ENCODE measurements at regions not wholly inside any gene's neighbourhood (a gene's known extent, or its start where the extent isn't known, plus 50 kb on each side); places are given as distances from the start of the nearest gene placed in this dataset.

- H2AFZ ChIP-seq (ENCODE audit: low read length) = no peak overlapping the region
- H2BK5ac ChIP-seq (ENCODE audit: low read length) = no peak overlapping the region
- no peak overlapping the region for H3K4me2 ChIP-seq (ENCODE audit: insufficient read depth, low read length, poor library complexity, severe bottlenecking)
- no peak overlapping the region for H3K4ac ChIP-seq (ENCODE audit: low read length)
- H3K9me3 ChIP-seq (replicated peaks in 1 of 2; ENCODE audit: control insufficient read depth in 2 of 2, insufficient read depth in 1 of 2, low read depth in 1 of 2, low read length in 2 of 2) = no peaks in the 10 kb centered on the region
- H3K36me3 ChIP-seq (replicated peaks in 1 of 2; ENCODE audit: control insufficient read depth in 2 of 2, insufficient read depth in 2 of 2, low read length in 2 of 2) = no peaks in the 10 kb centered on the region
- no peak overlapping the region for H2BK12ac ChIP-seq (ENCODE audit: low read length)
- H3K4me1 ChIP-seq (ENCODE audit: control insufficient read depth in 2 of 2, insufficient read depth in 1 of 2, low read depth in 1 of 2, low read length in 2 of 2) = no peaks in the 10 kb centered on the region
- no peak overlapping the region for H2BK120ac ChIP-seq (ENCODE audit: low read depth, low read length)
- no peak overlapping the region for H3K23ac ChIP-seq (ENCODE audit: low read depth, low read length, poor library complexity)
- no peak overlapping the region for H3K4me3 ChIP-seq (ENCODE audit: low read length in 2 of 2)
- H3K27ac ChIP-seq (replicated peaks; ENCODE audit: low read length) = no peak overlapping the region
- no peak overlapping the region for H2AK5ac ChIP-seq (ENCODE audit: low read depth, low read length)
- no peak overlapping the region for H4K91ac ChIP-seq (ENCODE audit: low read depth, low read length, poor library complexity)
- no peak overlapping the region for H3K18ac ChIP-seq (ENCODE audit: low read length)
- H4K8ac ChIP-seq (ENCODE audit: low read depth, low read length) = no peak overlapping the region
- H3K9ac ChIP-seq (ENCODE audit: low read depth, low read length, poor library complexity) = no peak overlapping the region
- no peaks in the 10 kb centered on the region for H3K27me3 ChIP-seq (ENCODE audit: control insufficient read depth in 3 of 3, insufficient read depth in 3 of 3, low read depth in 1 of 3, low read length in 3 of 3)
- no peak for DNase-seq (ENCODE audit: low spot score)
- H3K14ac ChIP-seq (ENCODE audit: low read length) = no peak overlapping the region
- no peaks in the 10 kb centered on the region for H3K79me1 ChIP-seq (ENCODE audit: low read depth, low read length)
- no CpG with 5 or more reads among the region's 1 CpG for WGBS, 2 donors (ENCODE audit: extremely low coverage in 2 of 2, insufficient read length in 2 of 2, insufficient replicate concordance in 1 of 2)
- no peak overlapping the region for H2BK15ac ChIP-seq (ENCODE audit: low read length)
Measured at GRCh38 chr2:118198268-118198667, 110.0 kb downstream of the INSIG2 start.

DNA sequence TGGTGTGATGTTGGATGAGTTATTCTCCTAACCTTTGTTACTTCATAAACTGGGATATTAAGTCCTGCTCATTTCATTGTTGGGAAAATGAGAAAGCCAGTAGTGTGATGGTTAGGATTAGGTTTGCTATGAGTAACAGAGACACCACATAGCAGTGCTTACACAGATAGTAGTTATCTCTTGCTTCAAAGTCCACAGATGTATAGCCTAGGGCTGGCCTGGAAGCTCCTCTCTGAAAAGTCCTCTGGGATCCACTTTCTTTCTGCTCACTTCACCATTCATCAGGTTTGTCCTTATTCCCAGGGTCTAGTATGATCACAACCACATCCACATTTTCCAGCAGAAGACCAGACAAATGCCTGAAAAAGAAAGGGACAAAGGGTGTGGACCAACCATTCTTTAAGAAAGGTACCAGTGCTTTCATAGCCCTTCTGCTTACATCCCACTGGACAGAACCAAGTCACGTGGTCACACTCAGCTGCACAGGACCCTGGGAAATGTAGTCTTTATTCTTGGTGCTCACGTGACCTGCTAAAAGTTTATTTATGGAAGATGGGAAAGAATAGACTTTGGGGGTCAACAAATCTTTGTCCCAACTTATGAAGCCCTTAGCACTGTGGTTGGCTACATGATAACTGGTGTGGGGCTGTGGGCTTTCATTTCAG, 108.9 kb downstream of the INSIG2 start:
- Histone ChIP-seq H3K18ac (ENCODE audit: low read length) (no peak overlapping the region), H2BK15ac (ENCODE audit: low read length) (no peak overlapping the region), H2BK5ac (ENCODE audit: low read length) (no peak overlapping the region), H3K4ac (ENCODE audit: low read length) (no peak overlapping the region), H3K27ac (replicated peaks; ENCODE audit: low read length) (no peak overlapping the region), H2AK5ac (ENCODE audit: low read depth, low read length) (no peak overlapping the region), H3K23ac (ENCODE audit: low read depth, low read length, poor library complexity) (no peak overlapping the region), H3K79me1 (ENCODE audit: low read depth, low read length) (no peaks in the 10 kb centered on the region), H2BK12ac (ENCODE audit: low read length) (no peak overlapping the region), H2AFZ (ENCODE audit: low read length) (no peak overlapping the region), H3K9me3 (replicated peaks in 1 of 2; ENCODE audit: control insufficient read depth in 2 of 2, insufficient read depth in 1 of 2, low read depth in 1 of 2, low read length in 2 of 2) (no peaks in the 10 kb centered on the region), H3K4me1 (ENCODE audit: control insufficient read depth in 2 of 2, insufficient read depth in 1 of 2, low read depth in 1 of 2, low read length in 2 of 2) (no peaks in the 10 kb centered on the region), H4K91ac (ENCODE audit: low read depth, low read length, poor library complexity) (no peak overlapping the region), H3K4me3 (ENCODE audit: low read length in 2 of 2) (no peak overlapping the region), H4K8ac (ENCODE audit: low read depth, low read length) (no peak overlapping the region), H3K4me2 (ENCODE audit: insufficient read depth, low read length, poor library complexity, severe bottlenecking) (no peak overlapping the region), H3K9ac (ENCODE audit: low read depth, low read length, poor library complexity) (no peak overlapping the region), H3K36me3 (replicated peaks in 1 of 2; ENCODE audit: control insufficient read depth in 2 of 2, insufficient read depth in 2 of 2, low read length in 2 of 2) (no peaks in the 10 kb centered on the region), H3K14ac (ENCODE audit: low read length) (no peak overlapping the region), H2BK120ac (ENCODE audit: low read depth, low read length) (no peak overlapping the region), H3K27me3 (ENCODE audit: control insufficient read depth in 3 of 3, insufficient read depth in 3 of 3, low read depth in 1 of 3, low read length in 3 of 3) (no peaks in the 10 kb centered on the region)
- DNase-seq (ENCODE audit: low spot score) = no peak
- WGBS, 2 donors (ENCODE audit: extremely low coverage in 2 of 2, insufficient read length in 2 of 2, insufficient replicate concordance in 1 of 2) = no CpG with 5 or more reads among the region's 2 CpGs

- Histone ChIP-seq H4K91ac (ENCODE audit: low read depth, low read length, poor library complexity) (no peak overlapping the region), H3K4me1 (ENCODE audit: control insufficient read depth in 2 of 2, insufficient read depth in 1 of 2, low read depth in 1 of 2, low read length in 2 of 2) (peaks cover 1 to 4% of the 10 kb centered on the region in 2 donors), H2BK12ac (ENCODE audit: low read length) (no peak overlapping the region), H4K8ac (ENCODE audit: low read depth, low read length) (no peak overlapping the region), H3K79me1 (ENCODE audit: low read depth, low read length) (no peaks in the 10 kb centered on the region), H2BK15ac (ENCODE audit: low read length) (no peak overlapping the region), H2BK5ac (ENCODE audit: low read length) (no peak overlapping the region), H3K14ac (ENCODE audit: low read length) (no peak overlapping the region), H3K27me3 (ENCODE audit: control insufficient read depth in 3 of 3, insufficient read depth in 3 of 3, low read depth in 1 of 3, low read length in 3 of 3) (peaks cover 0 to 27% (median 0%) of the 10 kb centered on the region in 3 experiments), H2BK120ac (ENCODE audit: low read depth, low read length) (no peak overlapping the region), H3K9me3 (replicated peaks in 1 of 2; ENCODE audit: control insufficient read depth in 2 of 2, insufficient read depth in 1 of 2, low read depth in 1 of 2, low read length in 2 of 2) (peaks cover 0 to 4% of the 10 kb centered on the region in 2 donors), H3K9ac (ENCODE audit: low read depth, low read length, poor library complexity) (no peak overlapping the region), H3K4me2 (ENCODE audit: insufficient read depth, low read length, poor library complexity, severe bottlenecking) (no peak overlapping the region), H3K18ac (ENCODE audit: low read length) (no peak overlapping the region), H2AFZ (ENCODE audit: low read length) (no peak overlapping the region), H3K4ac (ENCODE audit: low read length) (no peak overlapping the region), H3K36me3 (replicated peaks in 1 of 2; ENCODE audit: control insufficient read depth in 2 of 2, insufficient read depth in 2 of 2, low read length in 2 of 2) (no peaks in the 10 kb centered on the region), H2AK5ac (ENCODE audit: low read depth, low read length) (no peak overlapping the region), H3K23ac (ENCODE audit: low read depth, low read length, poor library complexity) (no peak overlapping the region), H3K27ac (replicated peaks; ENCODE audit: low read length) (no peak overlapping the region), H3K4me3 (ENCODE audit: low read length in 2 of 2) (no peak overlapping the region)
- DNase-seq (ENCODE audit: low spot score) = no peak
Measured at GRCh38 chr2:118190474-118190873, 102.2 kb downstream of the INSIG2 start.

DNA sequence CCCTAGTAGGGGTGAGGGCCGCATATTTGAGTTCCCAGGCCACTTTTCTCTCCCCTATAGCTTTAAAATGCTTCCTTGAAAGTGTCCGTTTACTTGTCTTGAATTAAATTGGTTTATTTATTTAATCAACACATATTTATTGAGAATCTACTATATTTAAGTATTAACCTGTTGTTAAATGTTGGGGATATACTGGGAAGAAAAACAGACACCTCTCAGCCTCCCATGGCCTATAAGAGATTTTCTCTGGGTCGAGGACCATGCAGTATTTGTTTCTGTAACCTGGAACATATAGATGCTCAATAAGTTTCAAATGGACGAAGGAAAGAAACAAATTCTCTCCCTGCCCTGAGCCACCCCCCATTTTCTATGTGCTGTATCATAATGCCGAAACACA, 98.6 kb downstream of the INSIG2 start:
- Histone ChIP-seq H4K8ac (ENCODE audit: low read depth, low read length) (no peak overlapping the region), H2BK120ac (ENCODE audit: low read depth, low read length) (no peak overlapping the region), H3K4me1 (ENCODE audit: control insufficient read depth in 2 of 2, insufficient read depth in 1 of 2, low read depth in 1 of 2, low read length in 2 of 2) (peaks cover 1 to 7% of the 10 kb centered on the region in 2 donors), H3K9ac (ENCODE audit: low read depth, low read length, poor library complexity) (no peak overlapping the region), H3K9me3 (replicated peaks in 1 of 2; ENCODE audit: control insufficient read depth in 2 of 2, insufficient read depth in 1 of 2, low read depth in 1 of 2, low read length in 2 of 2) (peaks cover 0 to 4% of the 10 kb centered on the region in 2 donors), H3K23ac (ENCODE audit: low read depth, low read length, poor library complexity) (no peak overlapping the region), H3K36me3 (replicated peaks in 1 of 2; ENCODE audit: control insufficient read depth in 2 of 2, insufficient read depth in 2 of 2, low read length in 2 of 2) (no peaks in the 10 kb centered on the region), H2AK5ac (ENCODE audit: low read depth, low read length) (no peak overlapping the region), H3K79me1 (ENCODE audit: low read depth, low read length) (no peaks in the 10 kb centered on the region), H2BK5ac (ENCODE audit: low read length) (peak overlapping the region; percentile 0), H3K4me3 (ENCODE audit: low read length in 2 of 2) (no peak overlapping the region), H3K27ac (replicated peaks; ENCODE audit: low read length) (peak overlapping the region; percentile 73), H3K18ac (ENCODE audit: low read length) (no peak overlapping the region), H3K27me3 (ENCODE audit: control insufficient read depth in 3 of 3, insufficient read depth in 3 of 3, low read depth in 1 of 3, low read length in 3 of 3) (peaks cover 0 to 27% (median 0%) of the 10 kb centered on the region in 3 experiments), H4K91ac (ENCODE audit: low read depth, low read length, poor library complexity) (no peak overlapping the region), H3K4ac (ENCODE audit: low read length) (no peak overlapping the region), H2BK12ac (ENCODE audit: low read length) (no peak overlapping the region), H3K4me2 (ENCODE audit: insufficient read depth, low read length, poor library complexity, severe bottlenecking) (no peak overlapping the region), H2BK15ac (ENCODE audit: low read length) (no peak overlapping the region), H2AFZ (ENCODE audit: low read length) (peak overlapping the region; percentile 94), H3K14ac (ENCODE audit: low read length) (no peak overlapping the region)
- WGBS, 2 donors (ENCODE audit: extremely low coverage in 2 of 2, insufficient read length in 2 of 2, insufficient replicate concordance in 1 of 2) = no CpG with 5 or more reads among the region's 5 CpGs
- DNase-seq (ENCODE audit: low spot score) = no peak
